Nephron (organoid): ENCODE measurements at regions not wholly inside any gene's neighbourhood (a gene's known extent, or its start where the extent isn't known, plus 50 kb on each side); places are given as distances from the start of the nearest gene placed in this dataset.
A peak's percentile ranks its signal among the peaks of the same experiment; 100 is the strongest.

ENCODE experiments used
- H3K27ac Mint-ChIP-seq, 3 experiments: 2 replicates each; pipeline ENCODE4 v1.8.0; 2020; ENCODE audit warnings: mixed read lengths in 3 of 3, mild to moderate bottlenecking in 2 of 3, moderate library complexity in 1 of 3
- H3K27me3 Mint-ChIP-seq: 2 replicates; pipeline ENCODE4 v1.8.0; 2021; ENCODE audit warnings: low read depth, mild to moderate bottlenecking, moderate library complexity, mixed read lengths
- H3K36me3 Mint-ChIP-seq: 2 replicates; pipeline ENCODE4 v1.8.0; 2020; ENCODE audit warnings: low read depth, mixed read lengths
- H3K4me1 Mint-ChIP-seq: 2 replicates; pipeline ENCODE4 v1.8.0; 2020; ENCODE audit warnings: mixed read lengths
- H3K4me3 Mint-ChIP-seq, 3 experiments: 2 replicates each; pipeline ENCODE4 v1.8.0; 2020; ENCODE audit warnings: mild to moderate bottlenecking in 3 of 3, mixed read lengths in 3 of 3, moderate library complexity in 2 of 3
- H3K9me3 Mint-ChIP-seq: 2 replicates; pipeline ENCODE4 v1.8.0; 2020; ENCODE audit warnings: mixed read lengths
- TF ChIP-seq, protein P1 (sequence below), 3 experiments: fragments of 200-600 bp; sonication (generic); IDR thresholded peaks; one replicate each; pipeline ENCODE4 v1.5.0; 2021; ENCODE audit warnings: antibody characterized with exemption in 3 of 3; ENCODE audit not compliant: unreplicated experiment in 3 of 3

GRCh38 chr9:96156171-96156974, 145.6 kb downstream of the HSD17B3 start:
- TF ChIP-seq, protein P1, sequence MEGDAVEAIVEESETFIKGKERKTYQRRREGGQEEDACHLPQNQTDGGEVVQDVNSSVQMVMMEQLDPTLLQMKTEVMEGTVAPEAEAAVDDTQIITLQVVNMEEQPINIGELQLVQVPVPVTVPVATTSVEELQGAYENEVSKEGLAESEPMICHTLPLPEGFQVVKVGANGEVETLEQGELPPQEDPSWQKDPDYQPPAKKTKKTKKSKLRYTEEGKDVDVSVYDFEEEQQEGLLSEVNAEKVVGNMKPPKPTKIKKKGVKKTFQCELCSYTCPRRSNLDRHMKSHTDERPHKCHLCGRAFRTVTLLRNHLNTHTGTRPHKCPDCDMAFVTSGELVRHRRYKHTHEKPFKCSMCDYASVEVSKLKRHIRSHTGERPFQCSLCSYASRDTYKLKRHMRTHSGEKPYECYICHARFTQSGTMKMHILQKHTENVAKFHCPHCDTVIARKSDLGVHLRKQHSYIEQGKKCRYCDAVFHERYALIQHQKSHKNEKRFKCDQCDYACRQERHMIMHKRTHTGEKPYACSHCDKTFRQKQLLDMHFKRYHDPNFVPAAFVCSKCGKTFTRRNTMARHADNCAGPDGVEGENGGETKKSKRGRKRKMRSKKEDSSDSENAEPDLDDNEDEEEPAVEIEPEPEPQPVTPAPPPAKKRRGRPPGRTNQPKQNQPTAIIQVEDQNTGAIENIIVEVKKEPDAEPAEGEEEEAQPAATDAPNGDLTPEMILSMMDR (IDR thresholded peaks at IDR 0.05; ENCODE audit: unreplicated experiment in 3 of 3): no peak
- Mint-ChIP-seq H3K27ac (peak overlapping the region in 2 of 3 experiments; percentile 68 to 76), H3K4me1 (peaks cover 14% of the 10 kb centered on the region), H3K4me3 (no peak overlapping the region), H3K36me3 (no peaks in the 10 kb centered on the region), H3K9me3 (no peaks in the 10 kb centered on the region), H3K27me3 (peaks cover 22% of the 10 kb centered on the region)

GRCh38 chr9:96154081-96154480, 147.9 kb downstream of the HSD17B3 start:
- H3K27me3 Mint-ChIP-seq: peaks cover 35% of the 10 kb centered on the region
- TF ChIP-seq, protein P1 (IDR thresholded peaks at IDR 0.05; ENCODE audit: unreplicated experiment in 3 of 3): no peak
- H3K9me3 Mint-ChIP-seq: peaks cover 3% of the 10 kb centered on the region
- no peak overlapping the region for H3K27ac Mint-ChIP-seq
- H3K4me3 Mint-ChIP-seq: no peak overlapping the region
- H3K4me1 Mint-ChIP-seq: peaks cover 14% of the 10 kb centered on the region
- no peaks in the 10 kb centered on the region for H3K36me3 Mint-ChIP-seq

DNA sequence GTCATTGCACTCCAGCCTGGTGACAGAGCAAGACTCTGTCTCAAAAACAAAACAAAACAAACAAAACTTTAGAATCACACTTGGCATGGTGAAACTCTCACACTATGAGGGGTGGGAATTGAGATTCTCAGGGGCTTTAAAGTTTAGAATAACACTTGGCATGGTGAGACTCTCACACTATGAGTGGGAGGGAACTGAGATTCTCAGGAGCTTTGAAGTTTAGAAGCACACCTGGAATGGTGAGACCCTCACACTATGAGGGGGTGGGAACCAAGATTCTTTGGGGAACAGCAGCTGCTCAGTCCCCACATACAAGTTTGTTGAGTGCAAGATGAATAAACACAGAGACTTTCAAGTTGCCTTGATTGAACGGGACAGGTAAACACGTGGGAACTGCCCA, 149.4 kb downstream of the HSD17B3 start:
- Mint-ChIP-seq H3K4me3 (no peak overlapping the region), H3K9me3 (peaks cover 3% of the 10 kb centered on the region), H3K4me1 (peaks cover 14% of the 10 kb centered on the region), H3K36me3 (no peaks in the 10 kb centered on the region), H3K27ac (no peak overlapping the region), H3K27me3 (peaks cover 32% of the 10 kb centered on the region)
- TF ChIP-seq, protein P1 (IDR thresholded peaks at IDR 0.05; ENCODE audit: unreplicated experiment in 3 of 3): no peak

DNA sequence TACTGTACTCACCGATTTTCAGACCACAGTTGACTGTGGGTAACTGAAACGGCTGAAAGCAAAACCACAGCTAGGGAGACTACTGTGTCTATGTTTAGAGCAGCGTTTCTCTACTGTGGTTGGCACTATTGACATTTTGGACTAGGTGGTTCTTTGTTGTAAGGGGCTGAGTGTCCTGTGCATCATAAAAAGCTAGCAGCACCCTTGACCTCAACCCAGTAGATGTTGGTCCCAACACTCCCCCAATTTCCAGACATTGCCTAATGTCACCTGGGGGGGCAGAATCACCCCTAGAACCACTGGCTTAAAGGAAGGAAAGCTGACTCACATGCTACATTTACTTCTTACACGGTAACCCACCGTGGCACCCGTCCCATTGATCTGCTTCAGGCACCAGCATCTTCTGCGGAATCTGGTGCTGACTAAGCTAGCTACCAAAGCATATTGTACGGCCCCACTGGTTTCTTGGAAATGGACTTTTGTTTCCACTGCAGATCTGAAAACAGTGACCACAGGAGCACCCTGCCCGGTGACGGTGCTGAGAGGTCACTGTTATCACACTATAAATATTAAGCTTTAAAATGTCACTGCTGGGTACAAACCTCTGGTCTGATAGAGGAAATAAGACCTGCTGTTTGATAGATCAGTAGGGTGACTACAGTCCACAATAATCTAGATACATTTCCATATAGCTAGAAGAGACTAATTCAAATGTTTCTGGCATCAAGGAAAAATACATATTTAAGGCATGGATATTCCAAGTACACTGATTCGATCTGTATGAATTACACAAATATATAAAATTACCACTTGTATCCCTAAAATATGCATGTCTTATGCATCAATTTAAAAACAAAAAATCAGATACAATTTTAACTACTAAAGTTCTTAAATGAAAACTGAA, 151.4 kb downstream of the HSD17B3 start:
- TF ChIP-seq, protein P1 (IDR thresholded peaks at IDR 0.05; ENCODE audit: unreplicated experiment in 3 of 3): no peak
- Mint-ChIP-seq H3K4me1 (no peaks in the 10 kb centered on the region), H3K4me3 (no peak overlapping the region), H3K36me3 (no peaks in the 10 kb centered on the region), H3K27ac (no peak overlapping the region), H3K27me3 (peaks cover 34% of the 10 kb centered on the region), H3K9me3 (peaks cover 3% of the 10 kb centered on the region)

DNA sequence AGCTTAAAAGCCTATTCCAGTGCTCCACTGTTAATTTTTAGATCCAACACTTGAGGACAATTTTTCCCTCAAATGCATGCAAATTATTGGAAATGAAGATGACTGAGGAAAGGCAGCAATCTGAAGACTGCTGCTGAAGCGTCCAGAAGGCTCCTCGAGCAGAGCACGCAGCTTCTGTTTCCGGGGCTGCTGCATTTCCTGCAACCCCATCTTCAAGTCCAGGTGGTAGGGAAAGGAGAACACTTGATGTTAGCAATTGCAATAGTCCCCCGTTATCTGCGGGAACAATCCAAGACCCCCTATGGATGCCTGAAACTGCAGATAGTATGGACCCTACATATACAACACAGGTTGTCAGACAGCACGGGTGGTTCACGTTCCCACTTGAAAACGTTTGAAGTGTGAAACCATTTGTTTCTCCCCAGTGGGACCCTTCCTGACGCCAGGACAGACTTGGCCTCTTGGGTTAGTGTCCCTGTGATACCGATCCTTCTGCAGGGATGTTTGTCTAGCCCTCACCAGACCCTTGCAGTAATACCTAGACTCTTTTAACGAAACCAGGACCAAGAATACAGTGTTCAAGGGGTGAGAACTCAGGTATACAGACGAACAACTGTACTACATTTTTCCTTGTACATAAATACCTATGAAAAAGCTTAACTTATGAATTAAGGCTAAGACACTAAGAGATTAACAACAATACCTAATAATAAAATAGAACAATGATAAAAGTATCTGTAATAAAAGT, 152.3 kb downstream of the HSD17B3 start:
- TF ChIP-seq, protein P1 (IDR thresholded peaks at IDR 0.05; ENCODE audit: unreplicated experiment in 3 of 3): no peak
- no peak overlapping the region for H3K27ac Mint-ChIP-seq
- H3K36me3 Mint-ChIP-seq: no peaks in the 10 kb centered on the region
- no peak overlapping the region for H3K4me3 Mint-ChIP-seq
- no peaks in the 10 kb centered on the region for H3K4me1 Mint-ChIP-seq
- H3K9me3 Mint-ChIP-seq: peaks cover 3% of the 10 kb centered on the region
- peaks cover 34% of the 10 kb centered on the region for H3K27me3 Mint-ChIP-seq
